Ovary (tissue), 7 donors: ENCODE measurements at regions not wholly inside any gene's neighbourhood (a gene's known extent, or its start where the extent isn't known, plus 50 kb on each side); places are given as distances from the start of the nearest gene placed in this dataset.
"Not testable (repeated sequence)": the region's sequence is repeated elsewhere in the genome, so short reads cannot be mapped to it uniquely, and the experiment has no call there.

Source experiments
- DNase-seq, 5 donors: peaks; one replicate each; pipeline ENCODE4 v3.0.0-alpha.2; 2019 to 2020
- H3K27ac ChIP-seq, 2 donors: fragments of 200-600 bp; one replicate each; pipeline versions ENCODE4 v1.5.1 to v1.8.0; 2019 to 2022
- H3K27me3 ChIP-seq: fragments of 200-600 bp; one replicate; pipeline ENCODE4 v1.8.0; 2022
- H3K36me3 ChIP-seq: fragments of 200-600 bp; sonication (generic); one replicate; pipeline ENCODE4 v1.5.1; 2019
- H3K4me1 ChIP-seq: one replicate; pipeline ENCODE4 v1.8.1; 2013; ENCODE audit warnings: mild to moderate bottlenecking, moderate library complexity; ENCODE audit not compliant: insufficient read depth
- H3K4me3 ChIP-seq: fragments of 200-600 bp; sonication (generic); one replicate; pipeline ENCODE4 v1.5.1; 2017
- H3K9me3 ChIP-seq, 2 donors: fragments of 200-600 bp in 1 of 2; sonication (generic) in 1 of 2; one replicate each; pipeline versions ENCODE4 v1.5.1 to v1.8.1; 2013 to 2019; ENCODE audit warnings: mild to moderate bottlenecking in 1 of 2, moderate library complexity in 1 of 2
- CTCF ChIP-seq, 3 donors: fragments of 450-650 bp in 2 of 3; fragments of 200-600 bp in 1 of 3; IDR thresholded peaks; one replicate each; pipeline versions ENCODE4 v1.5.1 to v1.8.0; 2016 to 2022; ENCODE audit warnings: antibody characterized with exemption in 3 of 3, mild to moderate bottlenecking in 1 of 3
- EP300 ChIP-seq: sonication (generic); formaldehyde crosslinking; IDR thresholded peaks from one replicate; pipeline ENCODE4 v1.6.1; 2017; ENCODE audit warnings: antibody characterized with exemption
- POLR2A ChIP-seq: fragments of 450-650 bp; IDR thresholded peaks from one replicate; pipeline ENCODE4 v1.6.1; 2017; ENCODE audit warnings: antibody characterized with exemption, mild to moderate bottlenecking, moderate library complexity
- WGBS, 3 donors: extraction: QIAGEN DNeasy Blood & Tissue Kit in 1 of 3; methylation state at CpG; one replicate each; pipeline versions ENCODE4 v1.1.5 to v1.1.7; 2013 to 2017; 5-methylcytosine and 5-hydroxymethylcytosine counted together
- intact Hi-C, 4 donors: fragments of 100-400 bp; cut with DNase I; formaldehyde crosslinking; loops; one replicate each; pipeline versions ENCODE4 v1.11.0 to v1.15.1; 2022 to 2023
- donor health status: DM: no; HTN: no; CAD: no; lungs with moderate emphysema.
- donor health status: DM: no; HTN: no; CAD: no.
- donor health status: Bipolar disorder and iron deficiency.
- donor health status: DM: no; HTN: no; CAD: no.
- donor health status: DM: yes; HTN: yes; CAD: no.

GRCh38 chr3:151589311-151589710 lies 128.4 kb upstream of the IGSF10 start:
- Histone ChIP-seq H3K36me3 (no peaks in the 10 kb centered on the region), H3K27ac (no peak overlapping the region), H3K4me1 (no peaks in the 10 kb centered on the region), H3K27me3 (no peaks in the 10 kb centered on the region), H3K9me3 (no peaks in the 10 kb centered on the region), H3K4me3 (no peak overlapping the region)
- no peak for DNase-seq
- intact Hi-C loops = no loop called here
- TF ChIP-seq EP300 (no peak), CTCF (IDR thresholded peaks at IDR 0.05) (no peak), POLR2A (no peak)
- WGBS, 3 donors = 85 to 90% (median 86%) methylated on average over 3 of the region's 3 CpGs

GRCh38 chr3:151587659-151588058 lies 126.8 kb upstream of the IGSF10 start:
- WGBS, 3 donors = 95 to 100% (median 98%) methylated on average over 1 of the region's 1 CpG
- DNase-seq, H3K27me3 ChIP-seq, H3K4me3 ChIP-seq, intact Hi-C loops, H3K27ac ChIP-seq, H3K9me3 ChIP-seq, H3K4me1 ChIP-seq, H3K36me3 ChIP-seq: not testable (repeated sequence)

GRCh38 chr3:151584566-151584965 lies 123.7 kb upstream of the IGSF10 start:
- Histone ChIP-seq H3K4me1 (no peaks in the 10 kb centered on the region), H3K27ac (no peak overlapping the region), H3K4me3 (no peak overlapping the region), H3K27me3 (no peaks in the 10 kb centered on the region), H3K9me3 (no peaks in the 10 kb centered on the region), H3K36me3 (no peaks in the 10 kb centered on the region)
- 90 to 96% (median 93%) methylated on average over 2 of the region's 2 CpGs for WGBS, 3 donors
- no peak for DNase-seq
- intact Hi-C loops = no loop called here
- TF ChIP-seq EP300 (no peak), CTCF (IDR thresholded peaks at IDR 0.05) (no peak), POLR2A (no peak)

DNA sequence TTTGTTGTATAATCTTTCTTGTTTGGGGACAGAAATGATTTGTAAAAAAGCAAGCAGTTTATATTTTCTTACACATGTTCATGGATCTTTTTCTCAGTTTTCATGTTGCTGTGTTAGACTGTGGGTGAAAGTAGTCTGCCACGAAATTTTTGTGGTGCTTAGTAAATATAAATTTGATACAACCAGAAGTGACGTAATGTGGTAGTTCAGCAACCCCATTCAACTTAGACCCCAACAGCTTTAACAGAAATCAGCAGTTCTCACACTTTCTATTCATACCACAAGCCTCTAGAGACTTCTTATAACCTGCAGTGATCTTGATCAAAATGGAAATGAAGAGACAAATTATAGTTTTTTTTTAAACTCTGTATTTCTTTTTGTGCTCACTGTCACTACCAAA lies 120.2 kb upstream of the IGSF10 start:
- Histone ChIP-seq H3K27me3 (no peaks in the 10 kb centered on the region), H3K27ac (no peak overlapping the region), H3K9me3 (no peaks in the 10 kb centered on the region), H3K4me3 (no peak overlapping the region), H3K4me1 (no peaks in the 10 kb centered on the region), H3K36me3 (no peaks in the 10 kb centered on the region)
- DNase-seq = no peak
- no peak for TF ChIP-seq CTCF (IDR thresholded peaks at IDR 0.05)
- 37 to 49% (median 39%) methylated on average over 2 of the region's 2 CpGs for WGBS, 3 donors
- intact Hi-C loops = no loop called here

DNA sequence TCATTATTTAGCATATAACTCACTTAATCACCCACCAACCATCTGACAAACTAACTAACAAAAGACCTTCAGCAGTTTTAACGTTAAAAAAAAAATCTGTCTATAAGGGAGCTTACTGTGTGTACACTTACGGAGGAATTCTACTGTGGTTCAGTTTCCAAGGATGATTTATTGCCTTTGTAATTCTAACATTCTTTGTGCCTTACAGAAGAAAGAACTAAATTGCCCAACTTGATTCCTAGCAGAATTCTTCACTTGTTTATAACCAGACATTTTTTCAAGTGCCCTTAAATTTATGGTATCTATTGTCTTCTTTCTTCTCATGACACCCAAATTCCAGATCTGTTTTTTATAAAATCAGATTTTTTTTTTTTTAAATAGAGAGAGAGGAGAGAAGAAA lies 119.7 kb upstream of the IGSF10 start:
- Histone ChIP-seq H3K27me3 (no peaks in the 10 kb centered on the region), H3K36me3 (no peaks in the 10 kb centered on the region), H3K4me3 (no peak overlapping the region), H3K27ac (no peak overlapping the region), H3K4me1 (no peaks in the 10 kb centered on the region), H3K9me3 (no peaks in the 10 kb centered on the region)
- DNase-seq = no peak
- WGBS, 3 donors = 5 to 14% (median 9%) methylated on average over 2 of the region's 2 CpGs
- intact Hi-C loops = no loop called here
- no peak for TF ChIP-seq EP300
- TF ChIP-seq POLR2A = no peak
- TF ChIP-seq CTCF (IDR thresholded peaks at IDR 0.05) = no peak
